ENCODE measurements at regions not wholly inside any gene's neighbourhood (a gene's known extent, or its start where the extent isn't known, plus 50 kb on each side); places are given as distances from the start of the nearest gene placed in this dataset.

DNA sequence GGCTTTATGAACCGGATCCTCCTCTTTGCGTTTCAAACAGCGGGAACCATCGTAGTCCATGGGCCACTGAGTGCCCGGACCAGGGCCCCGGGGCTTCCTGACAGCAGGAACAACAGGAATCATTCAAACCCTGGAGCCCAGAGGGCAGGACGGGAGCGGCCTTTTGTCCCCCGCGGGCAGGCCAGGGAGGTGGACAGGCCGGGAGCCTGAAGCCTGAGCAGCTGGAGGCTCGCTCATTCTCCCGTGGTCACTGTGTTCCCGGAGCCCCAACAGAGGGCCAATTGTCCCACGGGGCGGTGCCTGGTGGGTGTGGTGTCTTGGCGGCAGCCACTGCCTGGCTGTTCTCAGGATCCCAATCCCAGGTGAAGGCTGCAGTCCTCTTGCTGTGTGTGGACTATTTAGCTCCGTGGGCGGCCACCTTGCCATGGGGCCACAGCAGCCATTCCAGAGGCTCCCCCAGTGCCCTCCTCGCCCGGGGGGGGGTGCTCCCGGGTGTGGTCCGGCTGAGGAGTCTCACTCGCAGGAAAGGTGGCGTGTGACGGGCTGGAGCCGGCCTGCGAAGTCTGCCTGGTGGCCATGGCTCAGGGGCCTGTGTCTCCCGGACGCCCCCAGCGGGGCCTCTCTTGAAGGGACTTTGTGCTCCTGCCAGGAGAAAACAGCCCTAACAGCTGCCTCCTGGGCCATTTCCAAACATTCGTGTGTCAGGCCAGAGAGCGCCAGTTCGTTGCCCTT, 77.2 kb upstream of the BHLHE23 start:
- TF ChIP-seq, protein P1, sequence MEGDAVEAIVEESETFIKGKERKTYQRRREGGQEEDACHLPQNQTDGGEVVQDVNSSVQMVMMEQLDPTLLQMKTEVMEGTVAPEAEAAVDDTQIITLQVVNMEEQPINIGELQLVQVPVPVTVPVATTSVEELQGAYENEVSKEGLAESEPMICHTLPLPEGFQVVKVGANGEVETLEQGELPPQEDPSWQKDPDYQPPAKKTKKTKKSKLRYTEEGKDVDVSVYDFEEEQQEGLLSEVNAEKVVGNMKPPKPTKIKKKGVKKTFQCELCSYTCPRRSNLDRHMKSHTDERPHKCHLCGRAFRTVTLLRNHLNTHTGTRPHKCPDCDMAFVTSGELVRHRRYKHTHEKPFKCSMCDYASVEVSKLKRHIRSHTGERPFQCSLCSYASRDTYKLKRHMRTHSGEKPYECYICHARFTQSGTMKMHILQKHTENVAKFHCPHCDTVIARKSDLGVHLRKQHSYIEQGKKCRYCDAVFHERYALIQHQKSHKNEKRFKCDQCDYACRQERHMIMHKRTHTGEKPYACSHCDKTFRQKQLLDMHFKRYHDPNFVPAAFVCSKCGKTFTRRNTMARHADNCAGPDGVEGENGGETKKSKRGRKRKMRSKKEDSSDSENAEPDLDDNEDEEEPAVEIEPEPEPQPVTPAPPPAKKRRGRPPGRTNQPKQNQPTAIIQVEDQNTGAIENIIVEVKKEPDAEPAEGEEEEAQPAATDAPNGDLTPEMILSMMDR (IDR thresholded peaks at IDR 0.05; ENCODE audit: insufficient read depth, low read length, poor library complexity, severe bottlenecking) = no peak
- no peak for TF ChIP-seq EZH2phosphoT487 (conservative IDR thresholded peaks at IDR 0.05; ENCODE audit: low read length)
